HUES48 (cell line): ENCODE measurements at regions not wholly inside any gene's neighbourhood (a gene's known extent, or its start where the extent isn't known, plus 50 kb on each side); places are given as distances from the start of the nearest gene placed in this dataset.
"Not testable (repeated sequence)": the region's sequence is repeated elsewhere in the genome, so short reads cannot be mapped to it uniquely, and the experiment has no call there.

Source experiments
- H3K27ac ChIP-seq: one replicate; pipeline ENCODE4 v1.7.0; 2013; ENCODE audit warnings: low read depth, low read length, inconsistent platforms
- H3K27me3 ChIP-seq: 2 replicates; pipeline ENCODE4 v1.6.1; 2013; ENCODE audit warnings: mild to moderate bottlenecking, low read length; ENCODE audit not compliant: control insufficient read depth, insufficient read depth
- H3K36me3 ChIP-seq: 2 replicates; pipeline ENCODE4 v1.6.1; 2013; ENCODE audit warnings: low read length; ENCODE audit not compliant: control insufficient read depth, insufficient read depth
- H3K4me1 ChIP-seq: 2 replicates; pipeline ENCODE4 v1.6.1; 2013; ENCODE audit warnings: mild to moderate bottlenecking, low read length; ENCODE audit not compliant: control insufficient read depth, insufficient read depth
- H3K4me3 ChIP-seq: 2 replicates; pipeline ENCODE4 v1.5.1; 2013; ENCODE audit warnings: mild to moderate bottlenecking, low read depth, low read length
- H3K9ac ChIP-seq: 2 replicates; pipeline ENCODE4 v1.6.1; 2013; ENCODE audit warnings: mild to moderate bottlenecking, low read depth, low read length, moderate library complexity
- H3K9me3 ChIP-seq: 2 replicates; pipeline ENCODE4 v1.6.1; 2013; ENCODE audit warnings: low read length; ENCODE audit not compliant: control insufficient read depth, insufficient read depth

DNA sequence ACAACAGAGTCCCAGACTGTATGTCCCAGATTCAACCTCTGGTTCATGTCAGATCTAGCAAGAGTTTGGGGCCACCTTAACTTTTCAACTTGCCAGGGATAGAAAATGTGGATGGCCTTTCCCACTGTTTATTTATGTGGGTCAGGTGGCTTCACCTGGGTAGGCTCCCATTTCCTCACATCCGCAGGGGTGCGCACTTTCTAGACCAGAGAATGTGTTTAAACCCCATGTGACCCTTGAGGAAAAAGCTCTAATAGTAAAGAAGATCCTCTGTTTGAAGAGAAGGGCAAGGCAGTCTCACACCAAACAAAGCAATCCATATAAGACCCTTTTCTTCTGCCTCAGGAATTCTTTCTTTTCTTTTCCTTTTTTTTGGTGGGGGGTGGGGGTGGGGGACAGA lies 167.2 kb upstream of the TSC22D2 start:
- Histone ChIP-seq H3K9ac (no peak overlapping the region), H3K9me3 (no peaks in the 10 kb centered on the region), H3K27ac (peak overlapping the region; percentile 37), H3K27me3 (no peaks in the 10 kb centered on the region), H3K36me3 (no peaks in the 10 kb centered on the region), H3K4me3 (no peak overlapping the region), H3K4me1 (peaks cover 19% of the 10 kb centered on the region)

DNA sequence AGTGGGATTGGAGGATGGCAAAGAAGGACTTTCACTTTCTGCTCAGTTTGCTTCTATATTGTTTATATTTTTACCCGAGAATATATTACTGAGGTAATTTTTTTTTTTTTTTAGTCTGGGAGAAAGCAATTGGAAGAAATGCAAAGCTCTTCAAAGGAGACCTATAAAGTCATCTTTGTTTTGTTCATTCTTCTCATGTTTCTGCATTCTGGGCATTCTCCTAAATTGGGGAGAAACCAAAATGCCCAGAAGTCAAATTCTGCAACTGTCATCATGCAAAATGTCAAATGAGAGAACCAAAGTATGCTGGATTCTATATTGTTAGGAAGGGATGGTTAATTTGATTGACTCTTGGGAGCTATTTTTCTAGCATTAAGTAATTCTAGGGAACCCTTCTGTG lies 168.3 kb upstream of the TSC22D2 start:
- Histone ChIP-seq H3K9ac (no peak overlapping the region), H3K27me3 (no peaks in the 10 kb centered on the region), H3K36me3 (no peaks in the 10 kb centered on the region), H3K4me3 (no peak overlapping the region), H3K27ac (no peak overlapping the region), H3K9me3 (no peaks in the 10 kb centered on the region), H3K4me1 (peaks cover 19% of the 10 kb centered on the region)

DNA sequence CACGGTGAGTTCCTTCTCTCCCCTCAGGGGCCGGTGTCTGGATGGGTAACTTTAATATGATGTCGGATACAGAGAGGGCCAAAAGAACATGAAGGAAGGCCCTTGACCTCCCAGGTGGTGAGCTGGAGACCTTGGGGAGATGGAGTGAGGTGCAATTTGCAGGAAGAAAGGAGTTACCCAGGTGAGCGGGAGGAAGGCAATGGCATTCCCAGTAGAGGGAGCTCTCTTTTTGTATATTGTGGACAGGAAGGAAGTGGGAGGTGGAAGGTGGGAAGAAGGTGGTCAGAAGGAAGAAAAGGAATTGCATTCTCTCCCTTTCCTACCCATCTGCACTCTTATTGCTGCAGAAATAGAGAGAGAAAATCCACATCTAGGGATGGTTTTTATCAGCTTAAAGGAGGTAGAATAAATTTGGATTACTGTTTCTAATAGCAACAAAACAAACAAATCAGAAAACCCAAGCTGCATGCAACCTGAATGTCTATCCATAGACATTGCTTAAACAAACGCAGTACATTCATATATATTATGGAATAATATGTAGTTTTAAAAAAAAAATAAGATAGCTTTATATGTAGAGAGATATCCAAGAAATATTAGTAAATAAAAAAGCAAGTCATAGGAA lies 169.0 kb upstream of the TSC22D2 start:
- Histone ChIP-seq H3K9me3 (no peaks in the 10 kb centered on the region), H3K27ac (no peak overlapping the region), H3K36me3 (no peaks in the 10 kb centered on the region), H3K27me3 (no peaks in the 10 kb centered on the region), H3K9ac (no peak overlapping the region), H3K4me3 (no peak overlapping the region), H3K4me1 (peaks cover 19% of the 10 kb centered on the region)

DNA sequence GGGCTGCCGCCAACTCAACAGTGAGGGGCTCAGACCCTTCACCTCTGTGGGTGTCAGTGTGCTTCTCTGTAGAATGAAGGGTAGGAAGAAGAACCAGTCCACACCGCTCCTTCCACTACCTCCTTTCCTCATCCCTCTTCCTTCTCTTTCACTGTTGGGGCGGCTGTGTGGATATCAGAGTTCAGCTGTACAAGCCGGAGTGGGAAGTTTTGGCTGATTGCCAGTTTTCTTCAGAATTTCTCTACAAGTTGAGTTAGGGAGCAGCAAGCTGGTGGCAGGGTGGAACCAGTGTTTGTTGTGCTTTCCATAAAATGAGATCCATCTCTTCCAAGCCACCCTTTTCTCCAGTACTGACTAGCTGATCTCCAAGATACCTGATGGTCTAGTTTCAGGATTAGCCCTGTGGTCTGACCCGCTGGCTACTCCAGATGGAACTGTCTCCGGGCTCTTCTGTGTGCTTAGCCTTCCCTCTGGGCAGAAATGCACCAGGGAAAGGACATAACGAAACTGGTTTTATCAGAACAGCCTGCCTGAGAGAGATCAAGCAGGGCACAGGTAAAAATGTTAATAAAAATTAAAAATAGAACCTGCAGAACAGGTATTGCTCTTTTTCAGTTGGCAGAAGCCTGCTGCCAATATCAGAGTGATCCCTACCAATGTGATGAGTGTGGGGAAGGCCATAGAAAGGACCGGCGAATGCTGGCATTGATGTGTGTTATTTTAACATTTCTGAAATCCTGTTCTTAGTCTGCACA lies 169.9 kb upstream of the TSC22D2 start:
- Histone ChIP-seq H3K9me3 (no peaks in the 10 kb centered on the region), H3K36me3 (no peaks in the 10 kb centered on the region), H3K27ac (no peak overlapping the region), H3K27me3 (no peaks in the 10 kb centered on the region), H3K4me3 (no peak overlapping the region), H3K4me1 (peaks cover 19% of the 10 kb centered on the region), H3K9ac (no peak overlapping the region)

DNA sequence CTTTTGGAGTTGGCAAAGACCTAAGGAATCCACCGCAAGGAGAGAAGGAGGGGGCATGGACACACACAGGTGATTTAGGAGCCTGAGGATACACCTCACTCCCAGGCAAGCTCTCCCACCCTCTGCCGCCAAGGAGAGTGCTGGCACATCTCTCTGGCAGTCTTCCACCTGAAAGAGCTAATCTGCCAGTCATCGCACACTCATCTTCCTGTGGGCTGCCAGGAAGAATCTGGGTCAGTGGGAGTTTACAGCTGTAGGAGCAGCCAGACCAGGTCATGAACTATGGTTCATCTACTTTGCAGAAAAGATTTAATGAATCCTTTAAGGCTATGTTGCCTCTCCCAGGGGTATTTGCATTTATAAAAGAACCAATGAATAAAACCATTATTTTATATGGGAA lies 170.6 kb upstream of the TSC22D2 start:
- Histone ChIP-seq H3K9ac (no peak overlapping the region), H3K36me3 (no peaks in the 10 kb centered on the region), H3K4me3 (no peak overlapping the region), H3K9me3 (no peaks in the 10 kb centered on the region), H3K27me3 (no peaks in the 10 kb centered on the region), H3K4me1 (peaks cover 17% of the 10 kb centered on the region), H3K27ac (no peak overlapping the region)

DNA sequence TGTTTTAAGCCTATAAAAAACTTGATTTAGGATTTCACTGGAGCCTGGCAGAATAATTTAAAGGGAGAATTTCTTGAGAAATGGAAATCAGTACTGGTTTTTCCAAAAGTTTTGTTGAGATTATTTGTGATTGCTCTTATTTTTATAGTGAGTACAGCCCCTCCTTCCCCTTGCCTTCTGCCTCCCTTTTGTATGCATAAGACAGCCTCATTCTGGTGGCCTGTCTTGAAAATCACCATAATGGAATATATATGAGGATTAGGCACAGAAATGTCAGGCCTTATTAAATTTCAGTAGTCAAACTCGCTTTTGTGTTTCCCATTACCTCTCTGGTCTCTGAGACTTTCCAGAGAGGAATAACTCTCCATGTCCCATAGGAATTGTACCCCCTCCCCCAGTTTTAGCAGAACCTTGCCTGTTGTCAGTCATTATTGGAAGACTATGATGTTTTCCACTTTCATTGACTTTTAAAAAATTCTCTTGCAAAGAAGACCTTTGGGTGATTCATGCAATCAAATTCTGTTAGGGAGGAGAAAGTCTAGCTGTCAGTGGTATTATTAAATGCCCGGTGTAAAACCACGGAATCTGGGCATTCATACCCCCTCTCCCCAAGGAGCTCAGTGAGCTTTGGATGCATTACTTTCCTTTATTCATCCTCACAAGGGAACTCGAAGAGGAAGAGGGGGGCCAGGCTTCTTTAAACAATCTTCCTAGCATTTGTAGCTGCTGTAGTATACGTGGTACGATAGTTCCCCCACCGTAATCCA lies 171.6 kb upstream of the TSC22D2 start:
- H3K9me3 ChIP-seq = no peaks in the 10 kb centered on the region
- H3K4me3 ChIP-seq = no peak overlapping the region
- H3K4me1 ChIP-seq = peaks cover 7% of the 10 kb centered on the region
- no peak overlapping the region for H3K27ac ChIP-seq
- no peaks in the 10 kb centered on the region for H3K27me3 ChIP-seq
- no peaks in the 10 kb centered on the region for H3K36me3 ChIP-seq
- H3K9ac ChIP-seq = no peak overlapping the region

DNA sequence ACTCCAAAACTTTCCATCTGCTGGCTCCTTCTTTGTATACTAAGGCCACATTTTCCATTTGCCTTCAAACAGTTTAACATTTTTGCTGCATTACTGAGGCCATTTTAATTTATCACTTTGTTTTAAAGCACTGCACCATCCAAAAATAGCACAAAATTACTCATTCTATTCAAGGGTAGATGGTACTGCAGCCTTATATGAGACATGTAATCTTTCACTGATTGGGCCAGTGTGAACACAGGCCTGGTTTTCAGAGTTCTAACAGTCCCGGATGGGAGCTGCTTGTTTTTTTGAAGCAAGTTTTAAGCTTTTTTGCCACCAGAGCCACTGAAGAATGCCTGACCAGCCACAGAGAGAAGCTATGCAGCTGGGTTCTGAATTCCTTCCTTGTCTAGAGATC lies 172.3 kb upstream of the TSC22D2 start:
- Histone ChIP-seq H3K4me1 (peaks cover 2% of the 10 kb centered on the region; the same call in 1 of the 2 replicates), H3K9me3 (no peaks in the 10 kb centered on the region), H3K9ac (no peak overlapping the region), H3K4me3 (no peak overlapping the region), H3K27ac (no peak overlapping the region), H3K27me3 (no peaks in the 10 kb centered on the region), H3K36me3 (no peaks in the 10 kb centered on the region)

DNA sequence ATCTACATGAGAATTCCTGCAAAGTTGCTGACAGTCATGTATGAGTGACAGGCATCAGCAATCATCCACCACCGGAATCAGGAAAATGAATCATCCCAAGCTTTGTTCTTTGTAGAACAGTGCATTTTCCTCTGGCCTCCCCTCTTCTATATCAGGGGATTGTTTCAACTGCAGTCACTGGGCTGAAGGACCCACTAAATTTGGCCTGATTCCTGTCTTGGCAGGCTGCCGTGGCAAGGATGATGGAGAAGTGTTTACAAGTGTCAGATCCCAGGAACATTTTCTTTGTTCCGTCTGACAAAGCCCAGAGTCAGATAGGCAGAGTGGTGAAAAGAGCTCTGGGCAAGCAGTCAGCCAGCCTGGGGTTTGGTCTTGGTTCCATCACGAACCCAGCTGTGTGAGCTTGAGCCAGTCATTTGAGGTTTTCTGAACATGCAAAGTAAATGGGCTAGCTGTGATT lies 175.1 kb upstream of the TSC22D2 start:
- no peak overlapping the region for H3K4me3 ChIP-seq
- no peaks in the 10 kb centered on the region for H3K27me3 ChIP-seq

DNA sequence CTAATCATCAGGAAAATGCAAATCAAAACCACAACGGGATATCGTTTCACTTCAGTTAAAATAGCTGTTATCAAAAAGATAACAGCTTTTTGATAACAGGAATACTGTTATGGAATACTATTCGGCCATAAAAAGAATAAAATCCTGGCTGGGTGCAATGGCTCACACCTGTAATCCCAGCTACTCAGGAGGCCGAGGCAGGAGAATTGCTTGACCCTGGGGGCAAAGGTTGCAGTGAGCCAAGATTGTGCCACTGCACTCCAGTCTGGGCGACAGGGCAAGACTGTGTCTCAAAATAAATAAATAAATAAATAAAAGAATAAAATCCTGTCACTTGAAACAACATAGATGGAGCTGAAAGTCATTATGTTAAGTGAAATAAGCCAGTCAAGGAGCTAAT lies 178.1 kb upstream of the TSC22D2 start:
- Histone ChIP-seq H3K27me3 (no peaks in the 10 kb centered on the region), H3K4me3 (no peak overlapping the region), H3K4me1 (peaks cover 9% of the 10 kb centered on the region), H3K9ac (no peak overlapping the region), H3K9me3 (no peaks in the 10 kb centered on the region), H3K36me3 (no peaks in the 10 kb centered on the region), H3K27ac (no peak overlapping the region)

More for the DNA sequence above, 175.1 kb upstream of the TSC22D2 start:
- no peaks in the 10 kb centered on the region for H3K9me3 ChIP-seq
- no peaks in the 10 kb centered on the region for H3K36me3 ChIP-seq
- H3K4me1 ChIP-seq = 0 out of 2 replicates have a peak, but pooled peaks cover 3% of the 10 kb centered on the region
- H3K27ac ChIP-seq = no peak overlapping the region
- H3K9ac ChIP-seq = no peak overlapping the region

DNA sequence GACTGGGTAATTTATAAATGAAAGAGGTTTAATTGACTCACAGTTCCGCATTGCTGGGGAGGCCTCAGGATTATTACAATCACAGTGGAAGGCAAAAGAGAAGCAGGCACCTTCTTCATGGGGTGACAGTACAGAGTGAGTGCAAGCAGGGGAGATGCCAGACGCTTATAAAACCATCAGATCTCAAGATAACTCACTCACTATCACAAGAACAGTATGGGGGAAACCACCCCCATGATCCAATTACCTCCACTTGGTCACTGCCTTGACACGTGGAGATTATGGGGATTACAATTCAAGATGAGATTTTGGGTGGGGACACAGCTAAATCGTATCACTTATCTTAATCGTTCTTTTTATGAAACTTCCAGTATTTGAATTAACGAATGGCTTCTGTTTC lies 179.5 kb upstream of the TSC22D2 start:
- H3K9ac ChIP-seq, H3K9me3 ChIP-seq, H3K4me1 ChIP-seq, H3K27ac ChIP-seq, H3K4me3 ChIP-seq, H3K36me3 ChIP-seq, H3K27me3 ChIP-seq: not testable (repeated sequence)

DNA sequence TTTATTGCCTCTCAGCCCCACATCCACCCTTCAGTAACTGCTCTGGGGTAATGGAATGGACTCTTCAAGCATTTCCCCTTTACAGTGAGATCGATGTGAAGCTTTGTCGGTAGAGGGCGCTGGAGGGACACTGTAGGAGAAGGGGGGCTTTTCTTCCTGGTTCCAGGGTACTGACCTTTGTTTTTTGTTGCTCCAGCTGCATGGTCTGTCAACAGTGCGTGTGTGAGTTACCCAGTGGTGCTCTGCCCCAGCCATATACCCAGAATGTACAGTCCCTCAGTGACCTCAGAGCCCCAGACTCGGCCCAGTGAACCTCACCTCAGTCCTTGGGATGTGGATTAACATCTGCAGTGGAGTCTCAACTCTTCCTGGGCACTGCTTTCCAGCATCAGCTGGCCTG lies 180.3 kb upstream of the TSC22D2 start:
- Histone ChIP-seq H3K27ac (no peak overlapping the region), H3K4me3 (no peak overlapping the region), H3K36me3 (no peaks in the 10 kb centered on the region), H3K9me3 (no peaks in the 10 kb centered on the region), H3K4me1 (peaks cover 9% of the 10 kb centered on the region), H3K27me3 (no peaks in the 10 kb centered on the region; the same call in 1 of the 2 replicates), H3K9ac (no peak overlapping the region)
